A673 (cell line): ENCODE measurements at regions not wholly inside any gene's neighbourhood (a gene's known extent, or its start where the extent isn't known, plus 50 kb on each side); places are given as distances from the start of the nearest gene placed in this dataset.

Source experiments
- CTCF ChIP-seq: fragments of 300-800, 200-600 bp; sonication (generic); conservative IDR thresholded peaks from 2 replicates; pipeline ENCODE4 v1.5.1; 2017; ENCODE audit warnings: low read depth, mild to moderate bottlenecking, antibody characterized with exemption, low read length, moderate library complexity, mixed read lengths
- EZH2 ChIP-seq: fragments of 200-600 bp; sonication (generic); IDR thresholded peaks from 2 replicates; pipeline ENCODE4 v1.6.1; 2017; ENCODE audit warnings: borderline replicate concordance, low read depth, mild to moderate bottlenecking, mixed read lengths, antibody characterized with exemption, low read length; ENCODE audit not compliant: poor library complexity, severe bottlenecking

- TF ChIP-seq CTCF (no peak), EZH2 (no peak)
Measured at GRCh38 chr1:50350421-50350820, 72.8 kb downstream of the DMRTA2 start.
